ENCODE measurements at regions not wholly inside any gene's neighbourhood (a gene's known extent, or its start where the extent isn't known, plus 50 kb on each side); places are given as distances from the start of the nearest gene placed in this dataset.

- peak; percentile 65; the same call in 1 of the 2 replicates for TF ChIP-seq ARID5B (CRISPR knock-in tag; IDR thresholded peaks at IDR 0.05)
- TF ChIP-seq ZBTB49 (CRISPR knock-in tag; IDR thresholded peaks at IDR 0.05; ENCODE audit: borderline replicate concordance) = peak; percentile 98
- TF ChIP-seq BORCS8-MEF2B (CRISPR knock-in tag; IDR thresholded peaks at IDR 0.05) = peak; percentile 95
- peak; percentile 57; the same call in 1 of the 2 replicates for TF ChIP-seq ONECUT2 (CRISPR knock-in tag; IDR thresholded peaks at IDR 0.05)
- peak; percentile 78; the same call in 1 of the 2 replicates for TF ChIP-seq RFXAP (CRISPR knock-in tag; IDR thresholded peaks at IDR 0.05; ENCODE audit: borderline replicate concordance)
- TF ChIP-seq ZBTB33 (CRISPR knock-in tag; IDR thresholded peaks at IDR 0.05) = 0 out of 2 replicates have a peak, but pooled peaks have one; percentile 29
- TF ChIP-seq FLYWCH1 (CRISPR knock-in tag; IDR thresholded peaks at IDR 0.05) = peak; percentile 89
- TF ChIP-seq SNAPC4 (CRISPR knock-in tag; IDR thresholded peaks at IDR 0.05) = no peak
- TF ChIP-seq PBX3 (CRISPR knock-in tag; IDR thresholded peaks at IDR 0.05; ENCODE audit: borderline replicate concordance) = no peak
- TF ChIP-seq BCL3 (CRISPR knock-in tag; IDR thresholded peaks at IDR 0.05) = peak; percentile 93
- no peak for TF ChIP-seq ZNF382 (CRISPR knock-in tag; IDR thresholded peaks at IDR 0.05; ENCODE audit: borderline replicate concordance)
Measured at GRCh38 chr20:63082308-63082938, 75.7 kb upstream of the BHLHE23 start (continued).

Data from HepG2 (cell line).